H1 (cell line): ENCODE measurements at regions not wholly inside any gene's neighbourhood (a gene's known extent, or its start where the extent isn't known, plus 50 kb on each side); places are given as distances from the start of the nearest gene placed in this dataset.

Source experiments
- BRCA1 ChIP-seq: IDR thresholded peaks from 2 replicates; pipeline ENCODE4 v1.6.1; 2012; ENCODE audit warnings: low read depth, low read length, improper control_type of control experiment
- CHD1 ChIP-seq: IDR thresholded peaks from 2 replicates; pipeline ENCODE4 v1.6.1; 2012; ENCODE audit warnings: low read depth, low read length, improper control_type of control experiment
- JUN ChIP-seq: IDR thresholded peaks from 2 replicates; pipeline ENCODE4 v1.6.1; 2011; ENCODE audit warnings: low read depth, mild to moderate bottlenecking, improper control_type of control experiment, low read length
- TAF7 ChIP-seq: optimal IDR thresholded peaks from 2 replicates; pipeline ENCODE3; 2011; ENCODE audit warnings: low read depth, mild to moderate bottlenecking, inconsistent platforms, low read length, moderate library complexity, borderline replicate concordance
- ZNF274 ChIP-seq: IDR thresholded peaks from 2 replicates; pipeline ENCODE4 v1.7.0; 2012; ENCODE audit warnings: low read length, borderline replicate concordance; ENCODE audit errors: extremely low read depth
- TF ChIP-seq, protein P1 (sequence below): IDR thresholded peaks from 2 replicates; pipeline ENCODE4 v1.6.1; 2012; ENCODE audit warnings: inconsistent platforms

DNA sequence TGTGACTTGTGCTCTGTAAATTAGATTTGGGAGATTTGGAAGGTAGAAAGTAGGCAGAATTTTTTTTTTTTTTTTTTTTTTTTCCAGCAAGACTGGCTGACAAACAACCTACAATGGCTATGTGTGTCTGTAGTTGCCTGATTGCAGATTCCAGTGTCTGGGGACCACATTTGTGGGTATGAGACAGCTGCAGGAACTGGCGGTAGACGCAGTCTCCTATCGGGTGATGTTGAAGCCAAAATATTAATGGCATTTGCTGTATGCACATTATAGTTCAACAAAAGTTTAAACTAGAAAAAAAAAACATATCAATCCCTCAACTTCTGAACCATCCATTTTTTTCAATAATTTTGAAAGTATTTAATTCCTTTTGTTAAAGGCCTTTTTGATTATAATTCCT, 665.2 kb downstream of the TOX3 start (continued):
- no peak for TF ChIP-seq CHD1
- TF ChIP-seq TAF7 = no peak
- TF ChIP-seq JUN = no peak
- no peak for TF ChIP-seq ZNF274
- no peak for TF ChIP-seq BRCA1
- TF ChIP-seq, protein P1, sequence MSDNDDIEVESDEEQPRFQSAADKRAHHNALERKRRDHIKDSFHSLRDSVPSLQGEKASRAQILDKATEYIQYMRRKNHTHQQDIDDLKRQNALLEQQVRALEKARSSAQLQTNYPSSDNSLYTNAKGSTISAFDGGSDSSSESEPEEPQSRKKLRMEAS = no peak
